Right lobe of liver (tissue), 4 donors: ENCODE measurements at regions not wholly inside any gene's neighbourhood (a gene's known extent, or its start where the extent isn't known, plus 50 kb on each side); places are given as distances from the start of the nearest gene placed in this dataset.

Experiments used
- CTCF ChIP-seq, 4 donors: fragments of 200-600 bp in 3 of 4; fragments of 450-650 bp in 1 of 4; IDR thresholded peaks; one replicate each; pipeline versions ENCODE4 v1.5.1 to v1.8.0; 2016 to 2022; ENCODE audit warnings: antibody characterized with exemption in 4 of 4, mild to moderate bottlenecking in 2 of 4
- POLR2A ChIP-seq: fragments of 450-650 bp; IDR thresholded peaks from one replicate; pipeline ENCODE4 v1.6.1; 2017; ENCODE audit warnings: antibody characterized with exemption, mild to moderate bottlenecking
- donor health status: DM: no; HTN: no; CAD: no.
- donor health status: DM: no; HTN: no; CAD: no.
- donor health status: DM: no; HTN: yes; CAD: no.

- TF ChIP-seq CTCF (IDR thresholded peaks at IDR 0.05): no peak
- no peak for TF ChIP-seq POLR2A
Observed at GRCh38 chr1:165112260-165112659, 244.3 kb downstream of the LMX1A start.
